Heart left ventricle (tissue), 16 donors: ENCODE measurements at regions not wholly inside any gene's neighbourhood (a gene's known extent, or its start where the extent isn't known, plus 50 kb on each side); places are given as distances from the start of the nearest gene placed in this dataset.

Source experiments
- ATAC-seq, 4 donors: fragments of 200-7000 bp; cut with Tn5 transposase; one replicate each; pipeline ENCODE4 v1.9.1; 2020 to 2022; ENCODE audit warnings: moderate library complexity in 4 of 4, mild to moderate bottlenecking in 3 of 4, moderate number of reproducible peaks in 1 of 4
- DNase-seq, 5 donors: peaks; one replicate each; pipeline ENCODE4 v3.0.0-alpha.2; 2020
- H3K27ac ChIP-seq, 12 donors: fragments of 200-600 bp; sonication (generic) in 4 of 12; one replicate each; pipeline versions ENCODE4 v1.5.0 to v1.8.0; 2016 to 2022; ENCODE audit warnings: mild to moderate bottlenecking in 2 of 12
- H3K27me3 ChIP-seq, 9 donors: fragments of 200-600 bp; sonication (generic) in 2 of 9; one replicate each; pipeline versions ENCODE4 v1.5.1 to v1.8.0; 2016 to 2022; ENCODE audit warnings: mild to moderate bottlenecking in 3 of 9
- H3K36me3 ChIP-seq, 9 donors: fragments of 200-600 bp; sonication (generic) in 2 of 9; one replicate each; pipeline versions ENCODE4 v1.5.0 to v1.8.0; 2018 to 2022; ENCODE audit warnings: mild to moderate bottlenecking in 2 of 9
- H3K4me1 ChIP-seq, 12 donors: fragments of 200-600 bp; sonication (generic) in 4 of 12; one replicate each; pipeline versions ENCODE4 v1.5.0 to v1.8.0; 2016 to 2022; ENCODE audit warnings: mild to moderate bottlenecking in 3 of 12
- H3K4me3 ChIP-seq, 12 donors: fragments of 200-600 bp; sonication (generic) in 4 of 12; one replicate each; pipeline versions ENCODE4 v1.5.0 to v1.8.0; 2017 to 2022; ENCODE audit warnings: mild to moderate bottlenecking in 9 of 12, moderate library complexity in 4 of 12
- H3K9me3 ChIP-seq, 12 donors: fragments of 200-600 bp; sonication (generic) in 4 of 12; one replicate each; pipeline versions ENCODE4 v1.5.0 to v1.8.0; 2016 to 2022; ENCODE audit warnings: mild to moderate bottlenecking in 1 of 12
- POLR2A ChIP-seq, 2 donors: fragments of 450-650 bp; IDR thresholded peaks; one replicate each; pipeline ENCODE4 v1.6.1; 2017; ENCODE audit warnings: antibody characterized with exemption in 2 of 2, mild to moderate bottlenecking in 2 of 2, moderate library complexity in 2 of 2
- WGBS, 4 donors: extraction: QIAGEN DNeasy Blood & Tissue Kit in 2 of 4; methylation state at CpG; one replicate each; pipeline versions ENCODE4 v1.1.5 to v1.1.7; 2013 to 2018; 5-methylcytosine and 5-hydroxymethylcytosine counted together
- intact Hi-C, 10 donors: fragments of 100-400 bp; cut with DNase I; formaldehyde crosslinking; loops; one replicate each; pipeline versions ENCODE4 v1.11.1 to v1.14.2; 2022
- TF ChIP-seq, protein P1 (sequence below), 12 donors: fragments of 200-600 bp; sonication (generic) in 4 of 12; IDR thresholded peaks; one replicate each; pipeline versions ENCODE4 v1.5.0 to v1.8.0; 2018 to 2022; ENCODE audit warnings: antibody characterized with exemption in 12 of 12, mild to moderate bottlenecking in 5 of 12
- donor health status: ischemic (EF 13 %, LVEDD 7.1; RV severe dilation, severe dysfunction).
- donor health status: healthy with polysubstance abuse.
- donor health status: DM: no; HTN: yes; CAD: no.
- donor health status: DM: no; HTN: no; CAD: no.
- donor health status: ischemic (EF 25% LVEDD 6.9; RV normal size, moderate dysfunction).
- donor health status: ischemic (EF 25% LVEDD 5.7; RV mildly dilated, moderate dysfunction).
- donor health status: healthy.
- donor health status: DM: yes; HTN: yes; CAD: no.
- donor health status: ischemic (EF 35%, LVEDD 5.7; RV mildly dilated, moderate dysfunction).
- donor health status: nonischemic (EF 11% LVEDD 7.7; RV severe dilation, severe dysfunction).
- donor health status: DM: yes; HTN: yes; CAD: no.
- donor health status: PGD.
- donor health status: ischemic (EF 29% LVEDD 5.4; RV normal size, mild dysfunction).
- donor health status: nonischemic (EF 23%, LVEDD 6.1; RV moderate dilation, normal function).

DNA sequence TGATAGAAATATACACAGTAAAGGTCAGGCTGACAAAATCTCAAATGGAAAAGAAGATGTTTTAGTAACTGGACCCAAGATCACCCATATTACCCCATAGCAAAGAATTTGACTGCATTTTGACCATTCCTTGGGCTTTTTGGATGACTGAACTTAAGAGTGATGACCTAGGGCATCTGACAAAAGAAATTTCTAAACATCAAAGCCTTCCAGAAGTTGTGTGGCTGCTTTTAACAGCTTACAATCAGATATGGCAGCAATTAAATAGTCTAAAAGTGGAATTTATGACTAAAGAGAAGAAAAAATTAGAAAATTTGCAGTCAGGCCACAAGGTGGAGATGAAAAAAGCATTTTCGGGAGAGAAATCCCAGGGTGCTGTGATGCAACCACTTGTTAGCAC, 563.0 kb downstream of the RERGL start:
- TF ChIP-seq, protein P1, sequence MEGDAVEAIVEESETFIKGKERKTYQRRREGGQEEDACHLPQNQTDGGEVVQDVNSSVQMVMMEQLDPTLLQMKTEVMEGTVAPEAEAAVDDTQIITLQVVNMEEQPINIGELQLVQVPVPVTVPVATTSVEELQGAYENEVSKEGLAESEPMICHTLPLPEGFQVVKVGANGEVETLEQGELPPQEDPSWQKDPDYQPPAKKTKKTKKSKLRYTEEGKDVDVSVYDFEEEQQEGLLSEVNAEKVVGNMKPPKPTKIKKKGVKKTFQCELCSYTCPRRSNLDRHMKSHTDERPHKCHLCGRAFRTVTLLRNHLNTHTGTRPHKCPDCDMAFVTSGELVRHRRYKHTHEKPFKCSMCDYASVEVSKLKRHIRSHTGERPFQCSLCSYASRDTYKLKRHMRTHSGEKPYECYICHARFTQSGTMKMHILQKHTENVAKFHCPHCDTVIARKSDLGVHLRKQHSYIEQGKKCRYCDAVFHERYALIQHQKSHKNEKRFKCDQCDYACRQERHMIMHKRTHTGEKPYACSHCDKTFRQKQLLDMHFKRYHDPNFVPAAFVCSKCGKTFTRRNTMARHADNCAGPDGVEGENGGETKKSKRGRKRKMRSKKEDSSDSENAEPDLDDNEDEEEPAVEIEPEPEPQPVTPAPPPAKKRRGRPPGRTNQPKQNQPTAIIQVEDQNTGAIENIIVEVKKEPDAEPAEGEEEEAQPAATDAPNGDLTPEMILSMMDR (IDR thresholded peaks at IDR 0.05): no peak
- no peak for TF ChIP-seq POLR2A (IDR thresholded peaks at IDR 0.05)
- H3K4me3 ChIP-seq: no peak overlapping the region
- H3K27ac ChIP-seq: no peak overlapping the region
- ATAC-seq (no peak), DNase-seq (no peak)
- WGBS, 4 donors: 59 to 73% (median 67%) methylated on average over 1 of the region's 1 CpG
- intact Hi-C loops: no loop called here
- H3K27me3 ChIP-seq: no peaks in the 10 kb centered on the region
- no peaks in the 10 kb centered on the region for H3K36me3 ChIP-seq
- H3K9me3 ChIP-seq: no peaks in the 10 kb centered on the region
- H3K4me1 ChIP-seq: no peaks in the 10 kb centered on the region

GRCh38 chr12:17511369-17511768, 578.6 kb downstream of the RERGL start:
- Histone ChIP-seq H3K4me3 (no peak overlapping the region), H3K36me3 (no peaks in the 10 kb centered on the region), H3K27ac (no peak overlapping the region), H3K27me3 (no peaks in the 10 kb centered on the region), H3K9me3 (peaks cover 0 to 2% (median 0%) of the 10 kb centered on the region in 12 donors), H3K4me1 (no peaks in the 10 kb centered on the region)
- TF ChIP-seq, protein P1 (IDR thresholded peaks at IDR 0.05): no peak
- TF ChIP-seq POLR2A (IDR thresholded peaks at IDR 0.05): no peak
- 34 to 55% (median 42%) methylated on average over 1 of the region's 1 CpG for WGBS, 4 donors
- ATAC-seq: no peak
- DNase-seq: no peak
- intact Hi-C loops: no loop called here

GRCh38 chr12:17507336-17507735, 582.7 kb downstream of the RERGL start:
- no peaks in the 10 kb centered on the region for H3K9me3 ChIP-seq
- H3K27me3 ChIP-seq: no peaks in the 10 kb centered on the region
- H3K27ac ChIP-seq: no peak overlapping the region
- DNase-seq (no peak), ATAC-seq (no peak)
- H3K36me3 ChIP-seq: no peaks in the 10 kb centered on the region
- intact Hi-C loops: no loop called here
- whole genome bisulfite sequencing, 4 donors: 30 to 38% (median 33%) methylated on average over 5 of the region's 5 CpGs
- H3K4me1 ChIP-seq: no peaks in the 10 kb centered on the region
- H3K4me3 ChIP-seq: no peak overlapping the region
- TF ChIP-seq, protein P1 (IDR thresholded peaks at IDR 0.05): no peak
- no peak for TF ChIP-seq POLR2A (IDR thresholded peaks at IDR 0.05)

DNA sequence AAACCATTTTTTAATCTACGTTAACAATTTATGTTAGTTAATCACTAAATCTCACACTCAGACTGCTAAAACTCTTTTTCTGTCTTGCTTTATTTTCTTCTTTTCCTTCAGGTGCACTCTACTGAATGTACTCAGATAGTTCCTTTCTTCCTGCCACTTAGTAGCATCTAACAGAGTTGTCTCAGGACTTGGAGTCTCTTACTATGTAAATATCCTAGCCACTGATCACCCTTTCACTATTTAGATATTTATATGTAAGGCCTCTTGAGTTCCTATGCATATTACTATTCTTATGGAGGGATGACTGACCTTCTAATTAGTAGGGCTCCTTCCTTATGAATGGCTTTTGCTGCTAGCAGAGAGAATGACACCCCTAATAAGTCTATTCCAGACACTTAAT, 586.3 kb downstream of the RERGL start:
- H3K9me3 ChIP-seq: no peaks in the 10 kb centered on the region
- TF ChIP-seq, protein P1 (IDR thresholded peaks at IDR 0.05): no peak
- TF ChIP-seq POLR2A (IDR thresholded peaks at IDR 0.05): no peak
- H3K27ac ChIP-seq: no peak overlapping the region
- WGBS, 4 donors: 83 to 89% (median 85%) methylated on average over 1 of the region's 1 CpG
- no peak for DNase-seq
- H3K4me3 ChIP-seq: no peak overlapping the region
- H3K36me3 ChIP-seq: no peaks in the 10 kb centered on the region
- ATAC-seq: no peak
- no peaks in the 10 kb centered on the region for H3K27me3 ChIP-seq
- H3K4me1 ChIP-seq: no peaks in the 10 kb centered on the region
- intact Hi-C loops: no loop called here
